MG63 (cell line): ENCODE measurements at regions not wholly inside any gene's neighbourhood (a gene's known extent, or its start where the extent isn't known, plus 50 kb on each side); places are given as distances from the start of the nearest gene placed in this dataset.

Experiments used
- DNase-seq: peaks from one replicate; pipeline ENCODE4 v3.0.0-alpha.2; 2020
- H3K27me3 ChIP-seq: fragments of 250-450 bp; sonication (Bioruptor Pico); 2 replicates; pipeline ENCODE4 v1.5.1; 2020; ENCODE audit warnings: mild to moderate bottlenecking, moderate library complexity
- H3K36me3 ChIP-seq: fragments of 250-450 bp; sonication (Bioruptor Pico); 2 replicates; pipeline ENCODE4 v1.5.1; 2020; ENCODE audit warnings: mild to moderate bottlenecking, moderate library complexity
- H3K4me3 ChIP-seq: fragments of 250-450 bp; sonication (Bioruptor Pico); 2 replicates; pipeline ENCODE4 v1.5.1; 2020; ENCODE audit warnings: mild to moderate bottlenecking, moderate library complexity
- H3K9me3 ChIP-seq: fragments of 250-450 bp; sonication (Bioruptor Pico); 2 replicates; pipeline ENCODE4 v1.5.1; 2020; ENCODE audit warnings: mild to moderate bottlenecking, moderate library complexity

- Histone ChIP-seq H3K9me3 (peaks cover 7% of the 10 kb centered on the region), H3K36me3 (no peaks in the 10 kb centered on the region), H3K27me3 (no peaks in the 10 kb centered on the region), H3K4me3 (no peak overlapping the region)
- no peak for DNase-seq
Measured at GRCh38 chr2:18639756-18640453, 50.5 kb upstream of the NT5C1B start.
